ENCODE measurements at regions not wholly inside any gene's neighbourhood (a gene's known extent, or its start where the extent isn't known, plus 50 kb on each side); places are given as distances from the start of the nearest gene placed in this dataset.
A peak's percentile ranks its signal among the peaks of the same experiment; 100 is the strongest.

GRCh38 chr4:181475781-181476507 is 767.3 kb upstream of the TENM3 start:
- Histone ChIP-seq H3K18ac (ENCODE audit: low read length) (no peak overlapping the region), H2BK15ac (ENCODE audit: low read length) (no peak overlapping the region), H2AK5ac (ENCODE audit: low read depth, low read length) (no peak overlapping the region), H3K4me3 (ENCODE audit: low read length in 2 of 2) (no peak overlapping the region), H3K4me2 (ENCODE audit: insufficient read depth, low read length, poor library complexity, severe bottlenecking) (no peak overlapping the region), H3K9ac (ENCODE audit: low read depth, low read length, poor library complexity) (no peak overlapping the region), H2AFZ (ENCODE audit: low read length) (peak overlapping the region; percentile 53), H2BK120ac (ENCODE audit: low read depth, low read length) (no peak overlapping the region), H3K79me1 (ENCODE audit: low read depth, low read length) (no peaks in the 10 kb centered on the region), H4K91ac (ENCODE audit: low read depth, low read length, poor library complexity) (no peak overlapping the region), H4K8ac (ENCODE audit: low read depth, low read length) (no peak overlapping the region), H3K14ac (ENCODE audit: low read length) (no peak overlapping the region), H3K4ac (ENCODE audit: low read length) (no peak overlapping the region), H3K36me3 (replicated peaks in 1 of 2; ENCODE audit: control insufficient read depth in 2 of 2, insufficient read depth in 2 of 2, low read length in 2 of 2) (no peaks in the 10 kb centered on the region), H3K9me3 (replicated peaks in 1 of 2; ENCODE audit: control insufficient read depth in 2 of 2, insufficient read depth in 1 of 2, low read depth in 1 of 2, low read length in 2 of 2) (peaks cover 0 to 3% of the 10 kb centered on the region in 2 donors), H2BK5ac (ENCODE audit: low read length) (no peak overlapping the region), H3K27me3 (ENCODE audit: control insufficient read depth in 3 of 3, insufficient read depth in 3 of 3, low read depth in 1 of 3, low read length in 3 of 3) (no peaks in the 10 kb centered on the region), H3K27ac (replicated peaks; ENCODE audit: low read length) (no peak overlapping the region), H3K23ac (ENCODE audit: low read depth, low read length, poor library complexity) (no peak overlapping the region), H3K4me1 (ENCODE audit: control insufficient read depth in 2 of 2, insufficient read depth in 1 of 2, low read depth in 1 of 2, low read length in 2 of 2) (peaks cover 5 to 8% of the 10 kb centered on the region in 2 donors), H2BK12ac (ENCODE audit: low read length) (no peak overlapping the region)
- WGBS, 2 donors (ENCODE audit: extremely low coverage in 2 of 2, insufficient read length in 2 of 2, insufficient replicate concordance in 1 of 2), result no CpG with 5 or more reads among the region's 14 CpGs
- no peak for DNase-seq (ENCODE audit: low spot score)

GRCh38 chr4:181476508-181476890 is 766.7 kb upstream of the TENM3 start:
- Histone ChIP-seq H2BK5ac (ENCODE audit: low read length) (no peak overlapping the region), H3K36me3 (replicated peaks in 1 of 2; ENCODE audit: control insufficient read depth in 2 of 2, insufficient read depth in 2 of 2, low read length in 2 of 2) (no peaks in the 10 kb centered on the region), H3K4me3 (ENCODE audit: low read length in 2 of 2) (no peak overlapping the region), H2BK120ac (ENCODE audit: low read depth, low read length) (no peak overlapping the region), H3K9ac (ENCODE audit: low read depth, low read length, poor library complexity) (no peak overlapping the region), H3K23ac (ENCODE audit: low read depth, low read length, poor library complexity) (no peak overlapping the region), H2BK12ac (ENCODE audit: low read length) (no peak overlapping the region), H3K18ac (ENCODE audit: low read length) (no peak overlapping the region), H3K4ac (ENCODE audit: low read length) (no peak overlapping the region), H3K14ac (ENCODE audit: low read length) (no peak overlapping the region), H3K79me1 (ENCODE audit: low read depth, low read length) (no peaks in the 10 kb centered on the region), H3K27me3 (ENCODE audit: control insufficient read depth in 3 of 3, insufficient read depth in 3 of 3, low read depth in 1 of 3, low read length in 3 of 3) (no peaks in the 10 kb centered on the region), H2BK15ac (ENCODE audit: low read length) (no peak overlapping the region), H2AFZ (ENCODE audit: low read length) (no peak overlapping the region), H3K4me2 (ENCODE audit: insufficient read depth, low read length, poor library complexity, severe bottlenecking) (no peak overlapping the region), H4K91ac (ENCODE audit: low read depth, low read length, poor library complexity) (no peak overlapping the region), H2AK5ac (ENCODE audit: low read depth, low read length) (no peak overlapping the region), H3K27ac (replicated peaks; ENCODE audit: low read length) (no peak overlapping the region), H4K8ac (ENCODE audit: low read depth, low read length) (no peak overlapping the region), H3K4me1 (ENCODE audit: control insufficient read depth in 2 of 2, insufficient read depth in 1 of 2, low read depth in 1 of 2, low read length in 2 of 2) (peaks cover 5 to 8% of the 10 kb centered on the region in 2 donors), H3K9me3 (replicated peaks in 1 of 2; ENCODE audit: control insufficient read depth in 2 of 2, insufficient read depth in 1 of 2, low read depth in 1 of 2, low read length in 2 of 2) (peaks cover 0 to 3% of the 10 kb centered on the region in 2 donors)
- WGBS, 2 donors (ENCODE audit: extremely low coverage in 2 of 2, insufficient read length in 2 of 2, insufficient replicate concordance in 1 of 2), result no CpG with 5 or more reads among the region's 2 CpGs
- DNase-seq (ENCODE audit: low spot score), result no peak

GRCh38 chr4:181477591-181477990 is 765.6 kb upstream of the TENM3 start:
- no peak overlapping the region for H3K14ac ChIP-seq (ENCODE audit: low read length)
- no peaks in the 10 kb centered on the region for H3K9me3 ChIP-seq (replicated peaks in 1 of 2; ENCODE audit: control insufficient read depth in 2 of 2, insufficient read depth in 1 of 2, low read depth in 1 of 2, low read length in 2 of 2)
- H3K23ac ChIP-seq (ENCODE audit: low read depth, low read length, poor library complexity), result no peak overlapping the region
- no peak overlapping the region for H4K91ac ChIP-seq (ENCODE audit: low read depth, low read length, poor library complexity)
- H3K18ac ChIP-seq (ENCODE audit: low read length), result no peak overlapping the region
- no peak for DNase-seq (ENCODE audit: low spot score)
- no peak overlapping the region for H2BK120ac ChIP-seq (ENCODE audit: low read depth, low read length)
- H3K4me3 ChIP-seq (ENCODE audit: low read length in 2 of 2), result no peak overlapping the region
- H2AK5ac ChIP-seq (ENCODE audit: low read depth, low read length), result no peak overlapping the region
- no peak overlapping the region for H2BK12ac ChIP-seq (ENCODE audit: low read length)
- H3K36me3 ChIP-seq (replicated peaks in 1 of 2; ENCODE audit: control insufficient read depth in 2 of 2, insufficient read depth in 2 of 2, low read length in 2 of 2), result no peaks in the 10 kb centered on the region
- H3K27ac ChIP-seq (replicated peaks; ENCODE audit: low read length), result no peak overlapping the region
- H4K8ac ChIP-seq (ENCODE audit: low read depth, low read length), result no peak overlapping the region
- H3K27me3 ChIP-seq (ENCODE audit: control insufficient read depth in 3 of 3, insufficient read depth in 3 of 3, low read depth in 1 of 3, low read length in 3 of 3), result no peaks in the 10 kb centered on the region
- H3K4me1 ChIP-seq (ENCODE audit: control insufficient read depth in 2 of 2, insufficient read depth in 1 of 2, low read depth in 1 of 2, low read length in 2 of 2), result peaks cover 4% of the 10 kb centered on the region in 2 donors
- H2BK5ac ChIP-seq (ENCODE audit: low read length), result no peak overlapping the region
- WGBS, 2 donors (ENCODE audit: extremely low coverage in 2 of 2, insufficient read length in 2 of 2, insufficient replicate concordance in 1 of 2), result no CpG with 5 or more reads among the region's 4 CpGs
- no peaks in the 10 kb centered on the region for H3K79me1 ChIP-seq (ENCODE audit: low read depth, low read length)
- H3K4ac ChIP-seq (ENCODE audit: low read length), result no peak overlapping the region
- no peak overlapping the region for H3K9ac ChIP-seq (ENCODE audit: low read depth, low read length, poor library complexity)
- H3K4me2 ChIP-seq (ENCODE audit: insufficient read depth, low read length, poor library complexity, severe bottlenecking), result no peak overlapping the region
- no peak overlapping the region for H2AFZ ChIP-seq (ENCODE audit: low read length)
- no peak overlapping the region for H2BK15ac ChIP-seq (ENCODE audit: low read length)

GRCh38 chr4:181478656-181479055 is 764.5 kb upstream of the TENM3 start:
- H3K4me1 ChIP-seq (ENCODE audit: control insufficient read depth in 2 of 2, insufficient read depth in 1 of 2, low read depth in 1 of 2, low read length in 2 of 2), result peaks cover 4 to 5% of the 10 kb centered on the region in 2 donors
- no peaks in the 10 kb centered on the region for H3K27me3 ChIP-seq (ENCODE audit: control insufficient read depth in 3 of 3, insufficient read depth in 3 of 3, low read depth in 1 of 3, low read length in 3 of 3)
- no peaks in the 10 kb centered on the region for H3K36me3 ChIP-seq (replicated peaks in 1 of 2; ENCODE audit: control insufficient read depth in 2 of 2, insufficient read depth in 2 of 2, low read length in 2 of 2)
- no peak overlapping the region for H4K91ac ChIP-seq (ENCODE audit: low read depth, low read length, poor library complexity)
- no peak overlapping the region for H2BK15ac ChIP-seq (ENCODE audit: low read length)
- no peak overlapping the region for H3K14ac ChIP-seq (ENCODE audit: low read length)
- no peaks in the 10 kb centered on the region for H3K79me1 ChIP-seq (ENCODE audit: low read depth, low read length)
- no peak overlapping the region for H3K4ac ChIP-seq (ENCODE audit: low read length)
- H3K4me2 ChIP-seq (ENCODE audit: insufficient read depth, low read length, poor library complexity, severe bottlenecking), result no peak overlapping the region
- no peak overlapping the region for H4K8ac ChIP-seq (ENCODE audit: low read depth, low read length)
- no CpG with 5 or more reads among the region's 3 CpGs for WGBS, 2 donors (ENCODE audit: extremely low coverage in 2 of 2, insufficient read length in 2 of 2, insufficient replicate concordance in 1 of 2)
- no peak overlapping the region for H2AK5ac ChIP-seq (ENCODE audit: low read depth, low read length)
- no peaks in the 10 kb centered on the region for H3K9me3 ChIP-seq (replicated peaks in 1 of 2; ENCODE audit: control insufficient read depth in 2 of 2, insufficient read depth in 1 of 2, low read depth in 1 of 2, low read length in 2 of 2)
- H3K9ac ChIP-seq (ENCODE audit: low read depth, low read length, poor library complexity), result no peak overlapping the region
- no peak overlapping the region for H3K27ac ChIP-seq (replicated peaks; ENCODE audit: low read length)
- H2AFZ ChIP-seq (ENCODE audit: low read length), result peak overlapping the region; percentile 37
- H2BK120ac ChIP-seq (ENCODE audit: low read depth, low read length), result no peak overlapping the region
- no peak overlapping the region for H2BK12ac ChIP-seq (ENCODE audit: low read length)
- no peak overlapping the region for H3K23ac ChIP-seq (ENCODE audit: low read depth, low read length, poor library complexity)
- no peak overlapping the region for H3K18ac ChIP-seq (ENCODE audit: low read length)
- DNase-seq (ENCODE audit: low spot score), result no peak
- H2BK5ac ChIP-seq (ENCODE audit: low read length), result no peak overlapping the region
- H3K4me3 ChIP-seq (ENCODE audit: low read length in 2 of 2), result no peak overlapping the region

Measured in neuronal stem cell (in vitro differentiated cells).